ENCODE measurements at regions not wholly inside any gene's neighbourhood (a gene's known extent, or its start where the extent isn't known, plus 50 kb on each side); places are given as distances from the start of the nearest gene placed in this dataset.

- no peak for TF ChIP-seq POLR2A (IDR thresholded peaks at IDR 0.05)
- no peak for TF ChIP-seq CTCF (IDR thresholded peaks at IDR 0.05)
- TF ChIP-seq POLR2AphosphoS5 (IDR thresholded peaks at IDR 0.05): no peak
- no peak for TF ChIP-seq EP300 (IDR thresholded peaks at IDR 0.05)
- no peak overlapping the region for H3K4me3 ChIP-seq
- peaks cover 0 to 7% (median 0%) of the 10 kb centered on the region in 4 donors for H3K4me1 ChIP-seq
- no peak overlapping the region for H3K27ac ChIP-seq
- H3K36me3 ChIP-seq: no peaks in the 10 kb centered on the region
- no peak for DNase-seq
- no peaks in the 10 kb centered on the region for H3K9me3 ChIP-seq
- WGBS, 2 donors: 22 to 65% methylated on average over 7 of the region's 7 CpGs
- H3K27me3 ChIP-seq: no peaks in the 10 kb centered on the region
- intact Hi-C loops (cut with DNase I): no loop called here
These were observed 303.1 kb downstream of the RPLP1 start for GRCh38 chr15:69755551-69756310.

- H3K4me3 ChIP-seq: no peak overlapping the region
- no peak overlapping the region for H3K27ac ChIP-seq
- DNase-seq: no peak
- H3K9me3 ChIP-seq: no peaks in the 10 kb centered on the region
- 95 to 97% methylated on average over 3 of the region's 3 CpGs for WGBS, 2 donors
- no peaks in the 10 kb centered on the region for H3K27me3 ChIP-seq
- no peak for TF ChIP-seq POLR2A (IDR thresholded peaks at IDR 0.05)
- TF ChIP-seq CTCF (IDR thresholded peaks at IDR 0.05): no peak
- no peak for TF ChIP-seq POLR2AphosphoS5 (IDR thresholded peaks at IDR 0.05)
- TF ChIP-seq EP300 (IDR thresholded peaks at IDR 0.05): no peak
- H3K4me1 ChIP-seq: peaks cover 0 to 7% (median 0%) of the 10 kb centered on the region in 4 donors
- intact Hi-C loops (cut with DNase I): no loop called here
- H3K36me3 ChIP-seq: no peaks in the 10 kb centered on the region
These were observed 303.8 kb downstream of the RPLP1 start for GRCh38 chr15:69756440-69756839.

- H3K4me3 ChIP-seq: no peak overlapping the region
- no peak overlapping the region for H3K27ac ChIP-seq
- WGBS, 2 donors: 92 to 95% methylated on average over 6 of the region's 6 CpGs
- H3K4me1 ChIP-seq: peaks cover 0 to 7% (median 0%) of the 10 kb centered on the region in 4 donors
- no peaks in the 10 kb centered on the region for H3K27me3 ChIP-seq
- DNase-seq: no peak
- no peak for TF ChIP-seq CTCF (IDR thresholded peaks at IDR 0.05)
- TF ChIP-seq POLR2AphosphoS5 (IDR thresholded peaks at IDR 0.05): no peak
- TF ChIP-seq POLR2A (IDR thresholded peaks at IDR 0.05): no peak
- no peak for TF ChIP-seq EP300 (IDR thresholded peaks at IDR 0.05)
- intact Hi-C loops (cut with DNase I): no loop called here
- H3K9me3 ChIP-seq: no peaks in the 10 kb centered on the region
- H3K36me3 ChIP-seq: no peaks in the 10 kb centered on the region
These were observed 304.6 kb downstream of the RPLP1 start for GRCh38 chr15:69757186-69757585.

GRCh38 chr15:69758291-69758771 lies 305.7 kb downstream of the RPLP1 start:
- no peak for DNase-seq
- H3K36me3 ChIP-seq: no peaks in the 10 kb centered on the region
- WGBS, 2 donors: 28 to 55% methylated on average over 2 of the region's 2 CpGs
- no peak overlapping the region for H3K27ac ChIP-seq
- H3K4me3 ChIP-seq: no peak overlapping the region
- TF ChIP-seq POLR2A (IDR thresholded peaks at IDR 0.05) (no peak), POLR2AphosphoS5 (IDR thresholded peaks at IDR 0.05) (no peak), EP300 (IDR thresholded peaks at IDR 0.05) (no peak), CTCF (IDR thresholded peaks at IDR 0.05) (no peak)
- peaks cover 0 to 7% (median 0%) of the 10 kb centered on the region in 4 donors for H3K4me1 ChIP-seq
- H3K9me3 ChIP-seq: no peaks in the 10 kb centered on the region
- H3K27me3 ChIP-seq: no peaks in the 10 kb centered on the region
- intact Hi-C loops (cut with DNase I): no loop called here

All from sigmoid colon (tissue), 6 donors.